Cardiac muscle cell (in vitro differentiated cells and primary cell): ENCODE measurements at regions not wholly inside any gene's neighbourhood (a gene's known extent, or its start where the extent isn't known, plus 50 kb on each side); places are given as distances from the start of the nearest gene placed in this dataset.
A peak's percentile ranks its signal among the peaks of the same experiment; 100 is the strongest.

ENCODE experiments used
- DNase-seq, 2 donors: peaks; one replicate each; pipeline versions ENCODE4 v3.0.0 to v3.0.0-alpha.2; 2010 to 2017; ENCODE audit warnings: low read depth in 1 of 2, low spot score in 1 of 2
- H3K27ac ChIP-seq: fragments of 200-600 bp; sonication (generic); 2 replicates; pipeline ENCODE4 v1.5.1; 2016
- H3K27me3 ChIP-seq: fragments of 200-600 bp; sonication (generic); 2 replicates; pipeline ENCODE4 v1.6.0; 2016; ENCODE audit warnings: control low read depth
- H3K36me3 ChIP-seq: fragments of 200-600 bp; sonication (generic); 2 replicates; pipeline ENCODE4 v1.5.1; 2016; ENCODE audit warnings: control low read depth
- H3K4me1 ChIP-seq: fragments of 200-600 bp; sonication (generic); 2 replicates; pipeline ENCODE4 v1.8.1; 2017; ENCODE audit warnings: low read depth, mild to moderate bottlenecking, mixed run types
- H3K4me3 ChIP-seq: fragments of 200-600 bp; sonication (generic); 2 replicates; pipeline ENCODE4 v1.5.1; 2016; ENCODE audit warnings: mild to moderate bottlenecking
- H3K9me3 ChIP-seq: fragments of 200-600 bp; sonication (generic); 2 replicates; pipeline ENCODE4 v1.5.1; 2017; ENCODE audit warnings: low read depth, mild to moderate bottlenecking, control low read depth
- TF ChIP-seq, protein P1 (sequence below): IDR thresholded peaks from 2 replicates; pipeline ENCODE4 v1.5.1; 2012; ENCODE audit warnings: low read depth, mild to moderate bottlenecking, low read length

DNA sequence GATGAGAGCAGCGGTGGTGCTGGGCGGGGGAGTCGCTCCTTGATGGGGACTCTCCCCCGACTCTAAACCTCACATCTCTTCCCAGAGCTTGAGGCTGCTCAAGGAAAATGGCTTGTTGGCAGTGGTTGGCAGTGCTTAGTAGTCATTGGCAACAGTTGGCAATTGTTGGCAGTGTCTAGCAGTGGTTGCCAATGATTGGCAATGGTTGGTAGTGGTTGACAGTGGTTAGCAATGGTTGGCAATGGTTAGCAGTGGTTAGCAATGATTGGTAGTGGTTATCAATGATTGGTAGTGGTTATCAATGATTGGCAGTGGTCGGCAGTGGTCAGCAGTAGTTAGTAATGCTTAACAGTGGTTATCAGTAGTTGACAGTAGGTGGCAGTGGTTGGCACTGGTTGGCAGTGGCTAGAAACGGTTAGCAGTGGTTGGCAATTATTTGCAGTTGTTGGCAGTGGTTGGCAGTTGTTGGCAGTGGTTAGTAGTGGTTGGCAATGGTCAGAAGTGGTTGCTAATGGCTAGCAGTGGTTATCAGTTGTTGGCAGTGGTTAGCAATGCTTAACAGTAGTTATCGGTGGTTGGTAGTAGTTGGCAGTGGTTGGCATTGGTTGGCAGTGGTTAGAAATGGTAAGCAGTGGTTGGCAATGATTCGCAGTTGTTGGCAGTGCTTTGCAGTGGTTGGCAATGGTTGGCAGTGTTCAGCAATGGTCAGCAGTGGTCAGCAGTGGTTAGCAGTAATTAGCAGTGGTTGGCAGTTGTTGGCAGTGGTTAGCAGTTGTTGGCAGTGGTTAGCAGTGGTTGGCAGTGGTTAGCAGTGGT is 85.4 kb upstream of the OTOS start:
- H3K27ac ChIP-seq: no peak overlapping the region
- no peak overlapping the region for H3K4me3 ChIP-seq
- TF ChIP-seq, protein P1, sequence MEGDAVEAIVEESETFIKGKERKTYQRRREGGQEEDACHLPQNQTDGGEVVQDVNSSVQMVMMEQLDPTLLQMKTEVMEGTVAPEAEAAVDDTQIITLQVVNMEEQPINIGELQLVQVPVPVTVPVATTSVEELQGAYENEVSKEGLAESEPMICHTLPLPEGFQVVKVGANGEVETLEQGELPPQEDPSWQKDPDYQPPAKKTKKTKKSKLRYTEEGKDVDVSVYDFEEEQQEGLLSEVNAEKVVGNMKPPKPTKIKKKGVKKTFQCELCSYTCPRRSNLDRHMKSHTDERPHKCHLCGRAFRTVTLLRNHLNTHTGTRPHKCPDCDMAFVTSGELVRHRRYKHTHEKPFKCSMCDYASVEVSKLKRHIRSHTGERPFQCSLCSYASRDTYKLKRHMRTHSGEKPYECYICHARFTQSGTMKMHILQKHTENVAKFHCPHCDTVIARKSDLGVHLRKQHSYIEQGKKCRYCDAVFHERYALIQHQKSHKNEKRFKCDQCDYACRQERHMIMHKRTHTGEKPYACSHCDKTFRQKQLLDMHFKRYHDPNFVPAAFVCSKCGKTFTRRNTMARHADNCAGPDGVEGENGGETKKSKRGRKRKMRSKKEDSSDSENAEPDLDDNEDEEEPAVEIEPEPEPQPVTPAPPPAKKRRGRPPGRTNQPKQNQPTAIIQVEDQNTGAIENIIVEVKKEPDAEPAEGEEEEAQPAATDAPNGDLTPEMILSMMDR: no peak
- no peak for DNase-seq
- H3K9me3 ChIP-seq: no peaks in the 10 kb centered on the region
- H3K27me3 ChIP-seq: no peaks in the 10 kb centered on the region
- no peaks in the 10 kb centered on the region for H3K4me1 ChIP-seq
- H3K36me3 ChIP-seq: no peaks in the 10 kb centered on the region

DNA sequence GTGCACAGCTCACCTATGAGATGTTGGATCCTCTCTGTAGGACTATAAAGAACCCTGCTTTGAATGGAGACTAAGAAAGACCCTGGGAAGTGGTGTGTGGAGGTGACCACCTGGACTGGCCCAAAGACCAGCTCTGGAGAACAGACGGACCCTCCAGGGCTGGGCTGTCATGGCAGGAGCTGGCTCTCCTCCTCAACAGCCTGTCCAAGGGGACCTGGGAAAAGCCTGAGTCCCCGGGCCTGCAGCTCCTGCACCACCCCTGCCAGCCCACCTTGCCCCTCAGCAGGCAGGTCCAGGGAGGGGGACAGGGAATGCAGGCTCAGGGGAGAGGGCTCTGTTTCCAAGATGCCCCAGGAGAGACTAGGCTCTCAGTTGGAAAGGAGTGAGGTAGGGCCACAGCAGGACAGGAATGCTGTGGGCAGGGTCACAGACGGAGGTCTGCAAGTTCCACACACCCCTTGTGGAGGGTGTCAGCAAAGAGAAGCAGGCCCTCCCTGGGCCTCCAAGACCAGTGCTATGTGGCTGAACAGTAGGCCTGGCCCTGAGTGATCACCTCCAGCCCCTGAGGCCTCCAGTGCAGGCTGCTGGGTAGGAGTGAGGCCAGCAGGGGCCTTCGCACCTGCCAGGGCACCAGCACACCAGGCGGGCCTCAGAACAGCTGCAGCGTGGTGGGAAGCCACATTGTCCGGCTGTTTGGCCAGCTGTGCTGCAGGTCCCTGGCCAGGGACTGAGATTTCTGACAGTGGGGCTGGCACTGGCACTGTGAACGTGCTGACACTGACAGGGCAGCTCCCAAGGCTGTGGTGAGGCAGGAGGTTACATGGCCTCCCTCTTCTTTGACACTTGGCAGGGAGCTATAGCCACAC is 86.4 kb upstream of the OTOS start:
- Histone ChIP-seq H3K4me1 (no peaks in the 10 kb centered on the region), H3K36me3 (no peaks in the 10 kb centered on the region), H3K4me3 (no peak overlapping the region), H3K27ac (no peak overlapping the region), H3K9me3 (no peaks in the 10 kb centered on the region), H3K27me3 (no peaks in the 10 kb centered on the region)
- DNase-seq: no peak
- TF ChIP-seq, protein P1: no peak

DNA sequence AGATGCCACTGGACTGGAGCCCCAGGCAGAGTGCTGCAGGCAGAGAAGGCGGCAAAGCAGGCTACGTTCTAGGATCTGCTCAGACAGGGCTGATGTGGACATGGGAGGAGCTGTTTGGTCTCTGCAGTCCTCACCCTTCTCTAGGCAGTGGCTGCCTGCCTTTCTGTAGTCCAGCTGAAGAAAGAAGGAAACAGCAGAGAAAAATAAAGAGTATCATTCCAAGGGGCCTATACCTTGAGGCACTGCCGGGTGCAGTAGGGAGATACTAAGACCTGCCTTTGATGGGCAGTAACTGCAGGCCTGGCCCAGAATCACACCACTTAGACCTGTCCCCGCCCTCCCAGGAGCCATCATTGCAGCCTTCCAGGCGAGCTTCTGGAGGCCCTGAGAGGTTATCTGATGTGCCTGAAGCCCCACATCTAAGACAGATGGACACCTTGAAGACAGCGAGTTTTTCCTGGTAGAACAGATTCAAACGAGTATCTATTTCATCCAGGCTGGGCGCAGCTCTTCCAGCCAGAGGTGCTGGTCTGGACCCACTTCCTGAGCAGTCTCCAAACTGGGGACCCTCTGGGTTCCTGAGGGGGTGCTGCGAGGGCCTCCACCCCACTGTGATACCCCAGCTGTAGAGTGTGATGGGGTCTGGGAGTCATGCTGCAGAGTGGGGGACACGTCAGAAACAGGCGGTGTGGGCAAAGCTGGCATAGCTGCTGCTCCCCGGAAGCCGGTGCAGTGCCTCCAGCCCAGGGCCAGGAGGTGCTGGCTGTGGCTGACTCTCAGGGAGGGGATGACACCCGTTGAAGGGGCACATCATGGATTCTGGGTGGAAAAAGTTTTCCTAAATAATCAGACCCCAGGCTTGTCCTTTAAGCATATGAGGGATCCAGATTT is 87.3 kb upstream of the OTOS start:
- no peak for DNase-seq
- Histone ChIP-seq H3K27me3 (no peaks in the 10 kb centered on the region), H3K36me3 (no peaks in the 10 kb centered on the region), H3K4me1 (no peaks in the 10 kb centered on the region), H3K9me3 (no peaks in the 10 kb centered on the region), H3K4me3 (no peak overlapping the region), H3K27ac (no peak overlapping the region)
- TF ChIP-seq, protein P1: no peak

DNA sequence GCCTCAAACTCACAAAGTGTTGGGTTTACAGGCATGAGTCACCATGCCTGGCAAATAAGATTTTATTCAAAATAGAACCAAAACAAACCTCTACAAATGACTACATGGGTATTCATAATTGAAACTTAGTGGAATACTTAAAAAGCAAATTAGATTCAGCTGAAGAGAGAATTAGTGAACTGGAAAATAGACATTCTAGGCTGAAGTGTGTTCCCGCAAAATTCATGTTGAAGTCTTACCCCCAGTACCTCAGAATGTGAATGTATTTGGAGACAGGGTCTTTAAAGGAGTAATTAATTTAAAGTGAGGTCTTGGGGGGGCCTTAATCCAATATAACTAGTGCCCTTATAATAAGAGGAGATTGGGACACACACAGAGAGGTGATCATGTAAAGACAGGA is 88.5 kb upstream of the OTOS start:
- Histone ChIP-seq H3K4me1 (no peaks in the 10 kb centered on the region), H3K9me3 (no peaks in the 10 kb centered on the region), H3K27me3 (no peaks in the 10 kb centered on the region), H3K4me3 (no peak overlapping the region), H3K27ac (no peak overlapping the region), H3K36me3 (no peaks in the 10 kb centered on the region)
- DNase-seq: no peak
- TF ChIP-seq, protein P1: no peak

DNA sequence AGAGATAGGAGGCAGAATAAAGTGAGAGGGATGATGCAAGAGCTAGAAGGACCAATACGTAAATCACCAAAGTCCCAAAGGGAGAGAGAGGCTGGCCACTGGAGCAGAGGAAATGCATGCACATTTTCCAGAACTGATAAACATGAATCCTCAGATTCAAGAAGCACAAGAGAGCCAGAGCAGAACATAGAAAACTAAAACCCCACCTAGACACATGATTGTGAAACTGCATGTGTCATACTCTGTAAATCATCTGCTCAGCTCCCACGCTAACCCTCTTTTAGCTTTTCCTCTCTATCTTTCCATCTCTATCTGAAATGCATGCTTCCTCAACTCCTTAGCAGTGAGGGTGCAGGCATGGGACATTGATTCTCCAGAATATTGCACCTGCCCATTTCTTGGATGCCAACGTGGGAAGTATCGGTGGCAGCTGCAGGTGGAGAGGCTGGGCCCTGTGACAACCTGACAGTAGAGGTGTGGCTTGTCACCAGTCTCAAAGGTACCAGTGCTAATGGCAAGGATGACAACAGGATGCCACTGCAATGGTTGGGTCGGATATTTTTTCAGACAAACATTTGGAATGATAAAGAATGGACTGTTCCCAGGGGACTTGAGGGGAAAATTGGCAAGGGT is 89.3 kb upstream of the OTOS start:
- DNase-seq: peak in 1 of 2 donors; percentile 84
- no peaks in the 10 kb centered on the region for H3K27me3 ChIP-seq
- H3K9me3 ChIP-seq: no peaks in the 10 kb centered on the region
- H3K36me3 ChIP-seq: no peaks in the 10 kb centered on the region
- no peaks in the 10 kb centered on the region for H3K4me1 ChIP-seq
- no peak overlapping the region for H3K27ac ChIP-seq
- TF ChIP-seq, protein P1: no peak
- H3K4me3 ChIP-seq: no peak overlapping the region
